ENCODE measurements at regions not wholly inside any gene's neighbourhood (a gene's known extent, or its start where the extent isn't known, plus 50 kb on each side); places are given as distances from the start of the nearest gene placed in this dataset.

DNA sequence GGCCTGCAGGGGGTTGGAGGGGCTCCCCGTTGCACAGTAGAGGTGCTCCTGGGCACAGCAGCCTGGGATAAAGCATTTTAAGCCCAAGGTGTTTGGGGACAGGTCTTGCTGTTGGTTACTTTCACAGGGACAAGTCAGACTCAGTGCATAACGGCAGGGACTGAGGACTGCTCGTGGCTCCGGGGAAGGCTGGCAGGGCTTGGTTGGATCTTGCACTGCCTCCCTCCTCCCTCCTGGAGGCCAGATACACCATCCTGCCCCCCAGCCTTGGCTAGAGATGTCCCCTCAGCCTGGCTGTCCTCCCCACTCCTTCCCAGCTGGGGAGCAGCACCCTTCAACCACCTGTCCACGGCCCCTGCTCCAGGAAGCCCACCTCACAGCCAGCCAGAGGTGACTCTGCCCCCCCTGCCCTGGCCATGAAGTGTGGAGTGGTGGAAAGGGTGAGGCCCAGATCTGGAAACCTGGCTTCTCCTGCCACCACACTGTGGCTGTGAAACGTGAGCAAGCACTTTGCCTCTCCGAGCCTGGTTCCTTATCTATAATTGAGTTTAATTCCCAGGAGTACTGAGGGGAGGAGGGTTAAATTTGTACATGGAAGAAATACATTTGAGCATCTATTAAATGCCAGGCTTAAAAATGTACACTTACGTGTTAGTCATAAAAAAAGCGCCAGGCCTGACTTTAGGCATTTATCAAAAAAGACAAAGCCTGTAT lies 67.1 kb upstream of the TAF1B start:
- H3K9me3 ChIP-seq (ENCODE audit: control insufficient read depth, insufficient read depth, low read length) = no peaks in the 10 kb centered on the region
- H3K27me3 ChIP-seq (ENCODE audit: control insufficient read depth, low read length) = no peaks in the 10 kb centered on the region; the same call in 1 of the 2 replicates
- H3K4me2 ChIP-seq (ENCODE audit: low read length) = no peak overlapping the region
- H4K20me1 ChIP-seq (ENCODE audit: control insufficient read depth, insufficient read depth, low read depth, low read length) = no peaks in the 10 kb centered on the region
- TF ChIP-seq CTCF (IDR thresholded peaks at IDR 0.05; ENCODE audit: low read depth, low read length, poor library complexity, severe bottlenecking) (no peak), EZH2phosphoT487 (IDR thresholded peaks at IDR 0.05; ENCODE audit: borderline replicate concordance, low read length) (no peak)
- peaks cover 28% of the 10 kb centered on the region for H3K4me1 ChIP-seq (ENCODE audit: control insufficient read depth, low read length)
- H3K9me2 ChIP-seq (replicated peaks; ENCODE audit: control insufficient read depth, low read length) = no peaks in the 10 kb centered on the region
- H3K27ac ChIP-seq (ENCODE audit: low read depth, low read length) = no peak overlapping the region
- no peak overlapping the region for H3K4me3 ChIP-seq (ENCODE audit: low read length)
- no peaks in the 10 kb centered on the region for H3K36me3 ChIP-seq (ENCODE audit: control insufficient read depth, low read length)
- H3F3A ChIP-seq (ENCODE audit: control insufficient read depth, insufficient read depth) = peaks cover 4% of the 10 kb centered on the region
- no peaks in the 10 kb centered on the region for H3K79me2 ChIP-seq (ENCODE audit: control insufficient read depth, low read length)

- Histone ChIP-seq H3F3A (ENCODE audit: control insufficient read depth, insufficient read depth) (peaks cover 4% of the 10 kb centered on the region), H3K27me3 (ENCODE audit: control insufficient read depth, low read length) (no peaks in the 10 kb centered on the region), H3K36me3 (ENCODE audit: control insufficient read depth, low read length) (no peaks in the 10 kb centered on the region), H4K20me1 (ENCODE audit: control insufficient read depth, insufficient read depth, low read depth, low read length) (no peaks in the 10 kb centered on the region), H3K9me2 (replicated peaks; ENCODE audit: control insufficient read depth, low read length) (no peaks in the 10 kb centered on the region), H3K9me3 (ENCODE audit: control insufficient read depth, insufficient read depth, low read length) (no peaks in the 10 kb centered on the region), H3K4me1 (ENCODE audit: control insufficient read depth, low read length) (peaks cover 31% of the 10 kb centered on the region), H3K79me2 (ENCODE audit: control insufficient read depth, low read length) (no peaks in the 10 kb centered on the region), H3K27ac (ENCODE audit: low read depth, low read length) (no peak overlapping the region), H3K4me3 (ENCODE audit: low read length) (no peak overlapping the region), H3K4me2 (ENCODE audit: low read length) (no peak overlapping the region)
- TF ChIP-seq EZH2phosphoT487 (IDR thresholded peaks at IDR 0.05; ENCODE audit: borderline replicate concordance, low read length) (no peak), CTCF (IDR thresholded peaks at IDR 0.05; ENCODE audit: low read depth, low read length, poor library complexity, severe bottlenecking) (no peak)
Measured at GRCh38 chr2:9777081-9777480, 66.2 kb upstream of the TAF1B start.

- Histone ChIP-seq H3K9me3 (ENCODE audit: control insufficient read depth, insufficient read depth, low read length) (no peaks in the 10 kb centered on the region), H3K4me1 (ENCODE audit: control insufficient read depth, low read length) (peaks cover 35% of the 10 kb centered on the region), H4K20me1 (ENCODE audit: control insufficient read depth, insufficient read depth, low read depth, low read length) (no peaks in the 10 kb centered on the region), H3K4me2 (ENCODE audit: low read length) (no peak overlapping the region), H3K9me2 (replicated peaks; ENCODE audit: control insufficient read depth, low read length) (no peaks in the 10 kb centered on the region), H3K4me3 (ENCODE audit: low read length) (no peak overlapping the region), H3K79me2 (ENCODE audit: control insufficient read depth, low read length) (no peaks in the 10 kb centered on the region), H3K27me3 (ENCODE audit: control insufficient read depth, low read length) (no peaks in the 10 kb centered on the region), H3K36me3 (ENCODE audit: control insufficient read depth, low read length) (no peaks in the 10 kb centered on the region), H3F3A (ENCODE audit: control insufficient read depth, insufficient read depth) (peaks cover 4% of the 10 kb centered on the region), H3K27ac (ENCODE audit: low read depth, low read length) (no peak overlapping the region)
- TF ChIP-seq EZH2phosphoT487 (IDR thresholded peaks at IDR 0.05; ENCODE audit: borderline replicate concordance, low read length) (no peak), CTCF (IDR thresholded peaks at IDR 0.05; ENCODE audit: low read depth, low read length, poor library complexity, severe bottlenecking) (peak; percentile 68)
Measured at GRCh38 chr2:9778012-9778411, 65.3 kb upstream of the TAF1B start.

Measured in DOHH2 (cell line).